B cell (primary cell): ENCODE measurements at regions not wholly inside any gene's neighbourhood (a gene's known extent, or its start where the extent isn't known, plus 50 kb on each side); places are given as distances from the start of the nearest gene placed in this dataset.

Experiments used
- ATAC-seq: fragments of 200-7000 bp; cut with Tn5 transposase; one replicate; pipeline ENCODE4 v1.10.0; 2021; ENCODE audit warnings: low read depth, mild to moderate bottlenecking, moderate number of reproducible peaks, moderate library complexity
- CTCF ChIA-PET: fragments of 350-600 bp; sonication (Branson Sonifier 250); formaldehyde crosslinking; loops from one replicate; lab custom pipeline; 2021; ENCODE audit warnings: antibody characterized with exemption, inconsistent platforms; lab: Charles Lee
- POLR2A ChIA-PET: fragments of 350-600 bp; sonication (Branson Sonifier 250); formaldehyde crosslinking; loops from one replicate; lab custom pipeline; 2021; ENCODE audit warnings: antibody characterized with exemption; lab: Charles Lee
- DNase-seq: peaks from one replicate; pipeline ENCODE4 v3.0.0; 2013
- H2AFZ ChIP-seq: 2 replicates; pipeline ENCODE4 v1.6.1; 2012; ENCODE audit warnings: mild to moderate bottlenecking, low read depth, low read length; ENCODE audit not compliant: insufficient read depth, poor library complexity, severe bottlenecking
- H3K27ac ChIP-seq, 2 donors: 1 replicate in 1 of 2; 2 replicates in 1 of 2; pipeline ENCODE4 v1.5.1; 2012 to 2013; ENCODE audit warnings: low read length in 2 of 2, mild to moderate bottlenecking in 2 of 2, moderate library complexity in 1 of 2
- H3K27me3 ChIP-seq, 4 experiments: fragments of 200-600 bp in 1 of 4; sonication (generic) in 1 of 4; replicated peaks in 1 of 4; 1 replicate in 2 of 4; 2 replicates in 2 of 4; pipeline versions ENCODE4 v1.6.1 to v1.7.0; 2013 to 2016; ENCODE audit warnings: low read length in 3 of 4, mild to moderate bottlenecking in 2 of 4, mixed read lengths in 1 of 4, moderate library complexity in 1 of 4; ENCODE audit not compliant: insufficient read depth in 4 of 4, control insufficient read depth in 3 of 4; ENCODE audit errors: control extremely low read depth in 1 of 4
- H3K36me3 ChIP-seq, 2 experiments: replicated peaks in 1 of 2; 1 replicate in 1 of 2; 2 replicates in 1 of 2; pipeline versions ENCODE4 v1.6.1 to v1.7.1; 2013; ENCODE audit warnings: low read length in 1 of 2; ENCODE audit not compliant: insufficient read depth in 2 of 2, control insufficient read depth in 1 of 2; ENCODE audit errors: control extremely low read depth in 1 of 2, extremely low read depth in 1 of 2
- H3K4me1 ChIP-seq, 2 donors: fragments of 200-600 bp in 1 of 2; sonication (generic) in 1 of 2; 1 replicate in 1 of 2; 2 replicates in 1 of 2; pipeline versions ENCODE4 v1.5.1 to v1.6.1; 2013 to 2017; ENCODE audit warnings: low read length in 2 of 2; ENCODE audit not compliant: control insufficient read depth in 2 of 2, insufficient read depth in 2 of 2
- H3K4me2 ChIP-seq: replicated peaks from 2 replicates; pipeline ENCODE3; 2012; ENCODE audit warnings: mild to moderate bottlenecking, low read depth, low read length; ENCODE audit not compliant: poor library complexity, severe bottlenecking
- H3K4me3 ChIP-seq, 5 experiments: fragments of 200-600 bp in 1 of 5; sonication (generic) in 1 of 5; 1 replicate in 3 of 5; 2 replicates in 2 of 5; pipeline versions ENCODE4 v1.5.1 to v1.7.0; 2011 to 2016; ENCODE audit warnings: low read length in 4 of 5, mild to moderate bottlenecking in 4 of 5, low read depth in 2 of 5, control low read depth in 1 of 5, moderate library complexity in 1 of 5; ENCODE audit not compliant: insufficient read depth in 1 of 5; ENCODE audit errors: control extremely low read depth in 1 of 5, extremely low read depth in 1 of 5
- H3K79me2 ChIP-seq: fragments of 200-600 bp; sonication (generic); one replicate; pipeline ENCODE4 v1.6.0; 2016; ENCODE audit warnings: low read length; ENCODE audit not compliant: control insufficient read depth, insufficient read depth
- H3K9ac ChIP-seq: fragments of 200-600 bp; sonication (generic); 2 replicates; pipeline ENCODE4 v1.6.1; 2017; ENCODE audit warnings: mild to moderate bottlenecking, low read length, moderate library complexity
- H3K9me3 ChIP-seq, 3 donors: one replicate each; pipeline versions ENCODE4 v1.6.1 to v1.7.1; 2013; ENCODE audit warnings: low read length in 2 of 3; ENCODE audit not compliant: control insufficient read depth in 2 of 3, insufficient read depth in 1 of 3; ENCODE audit errors: control extremely low read depth in 1 of 3
- H4K20me1 ChIP-seq: 2 replicates; pipeline ENCODE4 v1.6.0; 2012; ENCODE audit warnings: mild to moderate bottlenecking, low read length; ENCODE audit not compliant: insufficient read depth, control insufficient read depth, poor library complexity, severe bottlenecking
- H3K27ac Mint-ChIP-seq: one replicate; pipeline ENCODE4 v1.8.0; 2021; ENCODE audit warnings: mixed read lengths
- H3K27me3 Mint-ChIP-seq: one replicate; pipeline ENCODE4 v1.8.0; 2021; ENCODE audit warnings: mixed read lengths
- H3K4me1 Mint-ChIP-seq: one replicate; pipeline ENCODE4 v1.8.0; 2021; ENCODE audit warnings: mixed read lengths
- H3K4me3 Mint-ChIP-seq: one replicate; pipeline ENCODE4 v1.8.0; 2021; ENCODE audit warnings: mixed read lengths
- H3K9me3 Mint-ChIP-seq: one replicate; pipeline ENCODE4 v1.8.0; 2022; ENCODE audit warnings: mixed read lengths; ENCODE audit not compliant: insufficient read depth
- CTCF ChIP-seq: fragments of 200-600 bp; IDR thresholded peaks from one replicate; pipeline ENCODE4 v1.8.0; 2022; ENCODE audit warnings: antibody characterized with exemption, mild to moderate bottlenecking
- EZH2 ChIP-seq: IDR thresholded peaks from 2 replicates; pipeline ENCODE4 v1.6.1; 2012; ENCODE audit warnings: borderline replicate concordance, low read depth, mild to moderate bottlenecking, moderate library complexity, low read length; ENCODE audit not compliant: insufficient read depth, poor library complexity, severe bottlenecking
- WGBS: methylation state at CpG from one replicate; pipeline ENCODE4 v1.1.5; 2013; ENCODE audit warnings: missing lambda C conversion rate; ENCODE audit not compliant: insufficient coverage; 5-methylcytosine and 5-hydroxymethylcytosine counted together
- intact Hi-C: fragments of 100-400 bp; cut with micrococcal nuclease; formaldehyde crosslinking; loops from one replicate; pipeline ENCODE4 v1.10.0; 2022

DNA sequence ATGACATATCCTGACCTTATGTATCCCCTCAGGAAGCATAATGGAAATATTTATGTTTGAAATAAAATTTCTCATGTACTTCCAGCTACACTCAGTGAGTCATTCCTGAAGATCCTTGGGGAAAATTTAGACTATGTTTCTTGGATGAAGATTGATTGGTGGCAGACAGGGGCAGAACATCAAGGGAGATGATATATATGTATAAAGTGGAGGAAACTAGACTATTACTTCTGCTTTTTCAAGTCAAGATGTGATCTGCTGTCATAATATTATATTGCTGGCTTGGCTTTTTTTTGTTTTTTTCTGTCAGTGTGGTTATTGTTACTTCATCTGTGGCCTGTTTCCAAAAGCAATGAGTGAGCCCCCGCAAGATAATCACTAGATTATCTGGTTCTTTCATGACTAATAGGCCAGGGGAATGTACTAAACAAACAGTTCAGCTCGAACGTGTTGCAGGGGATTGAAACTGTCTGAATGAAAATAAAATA is 87.2 kb upstream of the TNFSF11 start:
- H3K4me1 Mint-ChIP-seq = no peaks in the 10 kb centered on the region
- no peaks in the 10 kb centered on the region for H3K9me3 Mint-ChIP-seq
- Histone ChIP-seq H3K9ac (no peak overlapping the region), H3K27me3 (no peaks in the 10 kb centered on the region), H3K4me1 (no peaks in the 10 kb centered on the region), H3K79me2 (no peaks in the 10 kb centered on the region), H2AFZ (no peak overlapping the region), H3K9me3 (no peaks in the 10 kb centered on the region), H4K20me1 (no peaks in the 10 kb centered on the region), H3K27ac (no peak overlapping the region), H3K4me3 (no peak overlapping the region), H3K4me2 (no peak overlapping the region), H3K36me3 (no peaks in the 10 kb centered on the region)
- H3K27me3 Mint-ChIP-seq = no peaks in the 10 kb centered on the region
- no peak overlapping the region for H3K4me3 Mint-ChIP-seq
- ChIA-PET CTCF (no interaction called here), POLR2A (no interaction called here)
- intact Hi-C loops = no loop called here
- DNase-seq (no peak), ATAC-seq (no peak)
- no peak overlapping the region for H3K27ac Mint-ChIP-seq
- WGBS = no CpG with 5 or more reads among the region's 3 CpGs
- TF ChIP-seq EZH2 (no peak), CTCF (no peak)

DNA sequence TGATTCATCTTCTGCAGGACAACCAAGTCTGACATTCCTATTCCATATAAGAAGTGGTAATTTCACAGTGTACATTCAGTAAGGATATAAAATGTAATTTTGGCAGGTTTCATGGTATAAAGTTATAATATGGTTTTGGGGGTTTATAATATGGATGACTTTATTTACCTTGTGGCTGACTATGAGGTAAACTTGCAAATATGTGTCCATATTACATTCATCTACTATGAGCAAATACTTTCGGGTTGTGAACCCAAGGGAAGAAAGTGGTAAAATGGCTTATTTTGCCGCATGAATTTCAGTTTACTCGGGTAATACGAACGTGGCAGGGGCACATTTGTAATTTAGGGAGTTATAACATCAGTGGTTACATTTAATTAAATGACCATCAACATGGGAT is 86.7 kb upstream of the TNFSF11 start:
- no peaks in the 10 kb centered on the region for H3K4me1 Mint-ChIP-seq
- CTCF ChIA-PET = no interaction called here

More for the DNA sequence above, 86.7 kb upstream of the TNFSF11 start:
- no CpG with 5 or more reads among the region's 5 CpGs for WGBS
- Histone ChIP-seq H4K20me1 (no peaks in the 10 kb centered on the region), H3K9ac (no peak overlapping the region), H3K4me3 (no peak overlapping the region), H3K4me1 (no peaks in the 10 kb centered on the region), H3K27ac (no peak overlapping the region), H3K36me3 (no peaks in the 10 kb centered on the region), H2AFZ (no peak overlapping the region), H3K9me3 (no peaks in the 10 kb centered on the region), H3K79me2 (no peaks in the 10 kb centered on the region), H3K4me2 (no peak overlapping the region), H3K27me3 (no peaks in the 10 kb centered on the region)
- no peak for TF ChIP-seq CTCF
- TF ChIP-seq EZH2 = no peak
- ATAC-seq (no peak), DNase-seq (no peak)
- POLR2A ChIA-PET = no interaction called here
- Mint-ChIP-seq H3K4me3 (no peak overlapping the region), H3K27me3 (no peaks in the 10 kb centered on the region), H3K9me3 (no peaks in the 10 kb centered on the region), H3K27ac (no peak overlapping the region)
- intact Hi-C loops = no loop called here
